Left ventricle myocardium superior (tissue), 1 donor: ENCODE measurements at regions not wholly inside any gene's neighbourhood (a gene's known extent, or its start where the extent isn't known, plus 50 kb on each side); places are given as distances from the start of the nearest gene placed in this dataset.

Source experiments
- ATAC-seq: fragments of 200-7000 bp; cut with Tn5 transposase; one replicate; pipeline ENCODE4 v1.9.1; 2020; ENCODE audit warnings: mild to moderate bottlenecking, moderate library complexity
- DNase-seq: peaks from one replicate; pipeline ENCODE4 v3.0.0-alpha.2; 2020
- intact Hi-C: fragments of 100-400 bp; cut with micrococcal nuclease; formaldehyde crosslinking; loops from one replicate; pipeline ENCODE4 v1.11.0; 2022
- donor health status: DM: no; HTN: yes; CAD: no; lungs with severe emphysema.

DNA sequence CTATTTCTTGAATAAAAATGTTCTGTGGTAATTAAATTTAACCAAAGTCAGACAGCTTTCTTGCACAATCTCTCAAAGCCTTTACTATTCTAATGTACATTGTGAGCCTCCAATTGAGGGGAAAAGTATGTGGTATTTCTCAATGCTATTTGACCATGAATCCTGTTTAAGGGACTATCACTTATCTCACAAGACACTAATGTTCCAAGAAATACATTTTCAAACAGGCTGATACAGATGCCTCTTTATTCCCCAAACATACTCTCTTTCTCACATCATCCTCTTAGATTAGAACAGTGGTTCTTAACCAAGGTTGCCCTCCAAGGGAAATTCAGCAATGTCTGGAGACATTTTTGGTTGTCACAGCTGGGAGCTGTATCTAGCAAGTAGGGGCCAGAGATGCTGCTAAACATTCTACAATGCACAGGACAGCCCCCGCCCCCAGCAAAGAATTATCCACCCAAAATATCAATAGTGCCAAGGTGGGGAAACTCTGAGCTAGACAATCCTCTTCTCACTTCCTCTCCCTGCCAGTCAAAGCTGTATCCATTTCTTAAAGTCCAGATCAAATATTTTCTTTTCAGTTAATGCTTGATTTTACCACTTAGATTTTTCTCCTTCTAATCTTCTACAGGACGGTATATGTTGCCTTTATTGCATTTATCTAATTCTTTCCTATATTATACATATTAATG is 129.2 kb upstream of the TRIM2 start:
- ATAC-seq (no peak), DNase-seq (no peak)
- intact Hi-C loops, result no loop called here

DNA sequence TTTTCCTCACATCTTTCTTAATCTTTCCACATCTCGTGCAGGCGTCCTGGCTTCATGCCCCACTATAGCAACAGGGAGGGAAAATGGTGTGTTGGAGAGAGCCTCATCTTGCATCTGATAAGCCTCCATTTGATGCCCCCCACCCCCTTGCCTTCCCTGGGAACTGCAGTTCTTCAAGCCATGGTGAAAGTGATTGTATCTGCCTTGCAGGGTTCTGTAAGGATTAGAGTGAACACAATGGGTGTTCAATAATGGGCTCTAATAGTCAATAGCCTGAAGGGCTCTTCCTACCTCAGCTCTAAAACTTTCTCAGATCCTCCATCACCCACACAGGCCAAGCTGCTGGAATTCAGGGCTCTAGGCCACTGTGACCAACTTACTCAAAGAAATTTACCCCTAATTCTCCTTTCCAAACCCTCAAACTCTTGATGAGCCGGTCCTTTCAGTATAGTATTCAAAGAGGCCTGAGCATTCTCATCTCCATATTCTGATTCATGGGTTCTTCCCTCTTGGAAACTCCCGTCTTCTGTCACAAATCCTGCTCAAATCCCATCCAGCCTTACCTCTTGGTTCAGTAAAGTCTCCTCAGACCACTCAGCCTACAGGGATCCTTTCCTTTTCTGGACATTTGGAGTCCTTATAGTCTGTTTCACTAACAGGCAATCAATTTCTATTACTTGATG is 128.3 kb upstream of the TRIM2 start:
- ATAC-seq, result no peak
- intact Hi-C loops, result no loop called here
- DNase-seq, result no peak

DNA sequence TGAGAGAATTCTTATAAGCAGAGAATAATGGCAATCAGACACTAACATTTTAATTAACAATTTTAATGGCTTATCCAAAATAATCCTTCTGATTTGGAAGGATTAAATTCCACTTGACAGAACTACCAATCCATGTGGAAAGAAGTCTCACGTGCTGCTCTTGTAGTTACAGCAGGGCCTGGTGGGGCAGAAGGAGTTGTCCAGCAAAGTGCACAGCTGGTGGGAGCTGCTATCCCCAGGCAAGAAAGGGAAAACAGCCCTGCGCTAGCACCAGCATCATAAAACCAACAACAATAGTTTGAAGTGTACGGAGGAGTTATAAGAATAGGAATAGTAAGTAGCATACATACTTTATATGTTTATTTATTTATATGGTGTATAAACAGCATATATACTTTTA is 127.4 kb upstream of the TRIM2 start:
- ATAC-seq (no peak), DNase-seq (no peak)
- intact Hi-C loops, result no loop called here

DNA sequence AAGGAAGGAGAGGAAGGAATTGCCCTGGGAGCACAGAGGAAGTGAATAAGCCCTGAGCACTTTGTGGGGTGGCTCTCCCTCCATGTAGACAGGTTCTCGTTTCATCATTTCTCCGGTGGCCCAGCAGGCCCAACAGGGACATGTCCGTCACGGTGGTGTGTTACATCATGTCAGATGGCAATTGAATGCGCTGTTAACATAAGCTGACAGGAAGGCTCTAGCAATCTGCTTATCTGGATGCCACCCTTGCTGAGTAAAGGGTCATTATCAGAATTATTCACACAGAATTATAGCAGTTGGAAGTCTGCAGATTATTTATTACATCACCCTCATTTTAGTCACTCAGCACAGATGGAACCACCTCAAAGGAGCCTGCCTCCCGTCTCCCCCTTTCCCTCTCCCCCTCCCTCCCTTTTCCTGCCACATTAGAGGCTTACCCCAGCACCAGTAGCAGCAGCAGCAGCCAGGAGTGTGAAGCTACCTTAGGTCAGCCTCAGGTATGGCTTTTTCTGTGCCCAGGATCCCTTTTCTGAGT is 124.3 kb upstream of the TRIM2 start:
- no peak for DNase-seq
- intact Hi-C loops, result no loop called here
- no peak for ATAC-seq

DNA sequence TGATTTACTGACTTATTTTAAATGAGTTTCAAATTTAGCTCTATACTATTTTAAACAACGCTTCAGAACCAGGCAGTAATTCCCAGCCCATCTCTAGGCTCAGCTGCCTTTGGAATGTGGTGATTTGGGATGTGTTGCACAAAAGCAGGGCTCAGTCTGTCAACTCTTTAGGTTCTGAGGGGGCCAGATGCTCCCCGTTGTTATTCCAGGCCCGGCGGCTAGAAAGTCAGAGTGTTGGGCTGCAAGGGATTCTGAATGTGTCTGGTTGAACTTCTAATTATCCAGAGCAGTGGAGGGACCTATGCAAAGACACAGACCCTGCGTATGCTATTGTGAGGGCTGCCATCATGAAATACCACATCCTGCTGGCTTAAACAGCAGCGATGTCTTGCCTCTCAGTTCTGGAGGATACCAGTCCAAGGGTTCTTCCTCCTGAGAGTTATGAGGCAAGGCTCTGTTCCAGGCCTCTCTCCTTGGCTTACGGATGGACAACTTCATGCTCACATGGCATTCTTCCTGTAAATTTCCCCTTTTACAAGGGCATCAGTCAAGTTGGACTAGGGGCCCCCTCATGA is 123.2 kb upstream of the TRIM2 start:
- DNase-seq (no peak), ATAC-seq (no peak)
- intact Hi-C loops, result no loop called here

DNA sequence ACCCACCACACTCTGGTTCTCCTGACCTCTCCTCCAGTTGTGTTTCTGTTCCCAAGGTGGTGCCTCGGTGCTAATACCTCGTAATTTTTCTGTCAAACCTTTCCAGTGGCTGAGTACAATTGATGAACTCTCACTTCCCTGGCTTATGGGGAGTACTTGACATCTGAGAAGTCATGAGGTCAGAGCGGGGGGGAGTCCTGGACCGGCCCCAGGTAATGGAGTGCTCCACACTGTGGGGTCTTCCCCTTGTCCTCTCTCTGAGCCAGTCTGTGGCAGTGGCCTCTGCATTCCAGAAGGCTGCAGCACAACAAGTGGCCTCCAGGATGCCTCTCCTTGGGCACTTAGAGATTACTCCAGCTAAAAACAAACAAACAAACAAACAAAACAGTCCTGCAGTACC is 122.5 kb upstream of the TRIM2 start:
- DNase-seq (no peak), ATAC-seq (no peak)
- intact Hi-C loops, result no loop called here

DNA sequence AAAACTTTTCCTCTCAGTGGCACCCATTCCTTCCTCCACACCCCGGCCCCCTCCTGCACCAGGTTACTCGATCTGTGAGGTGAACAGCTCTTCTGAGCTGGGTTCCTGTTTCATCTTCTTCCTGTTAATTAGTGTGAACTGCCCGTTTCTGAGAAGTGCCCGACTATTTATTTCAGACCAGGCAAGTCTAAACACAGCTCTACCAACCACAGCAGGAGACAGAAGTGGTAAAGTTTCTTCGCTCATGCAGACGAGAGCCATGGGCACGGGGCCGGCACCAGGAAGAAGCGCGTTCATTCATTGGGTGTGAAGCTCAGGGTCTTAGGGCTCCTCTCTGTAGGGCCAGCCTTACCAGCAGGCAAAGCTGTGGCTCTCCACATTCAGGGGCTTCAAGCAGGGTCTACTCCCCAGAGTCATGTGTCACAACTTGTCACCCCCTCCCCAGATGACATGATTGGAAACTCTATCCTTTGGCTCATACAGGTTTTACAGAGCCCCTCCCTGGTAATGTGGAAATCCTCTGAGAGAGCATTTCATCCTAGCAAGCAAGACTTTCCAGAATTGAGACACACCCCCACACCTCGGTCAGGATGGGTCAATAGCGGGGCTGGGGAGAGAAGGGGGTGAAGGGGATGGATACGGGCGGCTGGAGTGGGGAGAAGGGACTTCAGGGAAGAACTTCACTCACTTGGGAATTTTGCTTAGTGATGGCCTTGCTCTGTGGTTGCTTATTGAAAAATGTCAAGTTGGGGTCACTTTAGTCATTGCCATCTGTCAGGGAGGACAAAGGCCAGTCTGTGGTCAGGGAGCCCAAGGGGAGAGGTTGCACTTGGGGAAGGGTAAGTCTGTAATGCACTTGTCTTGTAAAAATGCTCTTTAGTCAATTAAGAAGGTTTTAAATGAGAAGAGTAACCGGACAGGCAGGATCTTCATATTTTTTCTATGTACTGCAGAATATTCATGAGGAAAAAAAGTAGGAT is 121.6 kb upstream of the TRIM2 start:
- ATAC-seq, result no peak
- intact Hi-C loops, result loop anchor here (1.0 kb wide), 1 partner anchor 46 kb away; no protein-coding TSS in a partner anchor
- no peak for DNase-seq

DNA sequence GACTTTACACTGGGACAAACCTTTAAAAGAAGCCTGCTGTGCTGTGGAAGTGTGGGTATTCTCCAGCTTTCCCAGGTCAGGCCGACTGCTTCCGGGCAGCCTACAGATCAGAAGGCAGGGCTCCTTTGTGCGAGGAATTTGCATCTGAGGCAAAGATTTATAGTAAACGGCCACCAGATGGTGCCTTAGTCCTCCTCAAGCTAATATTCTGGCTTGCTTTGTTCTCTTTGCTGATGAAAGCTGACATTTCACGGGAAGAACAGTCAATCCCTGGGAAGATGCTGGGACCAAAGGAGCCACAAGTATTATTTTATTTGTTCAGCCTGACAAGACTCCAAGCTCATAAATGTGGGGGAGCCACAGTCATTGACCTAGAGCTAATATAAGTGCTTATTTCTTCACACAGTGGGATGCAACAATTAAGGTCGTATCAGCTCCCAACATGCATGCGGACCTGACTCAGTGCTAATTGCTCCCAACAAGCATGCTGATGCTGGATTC is 120.7 kb upstream of the TRIM2 start:
- ATAC-seq (peak; percentile 85), DNase-seq (peak; percentile 35)
- intact Hi-C loops, result loop anchor here (1.0 kb wide), 1 partner anchor 45 kb away; no protein-coding TSS in a partner anchor

DNA sequence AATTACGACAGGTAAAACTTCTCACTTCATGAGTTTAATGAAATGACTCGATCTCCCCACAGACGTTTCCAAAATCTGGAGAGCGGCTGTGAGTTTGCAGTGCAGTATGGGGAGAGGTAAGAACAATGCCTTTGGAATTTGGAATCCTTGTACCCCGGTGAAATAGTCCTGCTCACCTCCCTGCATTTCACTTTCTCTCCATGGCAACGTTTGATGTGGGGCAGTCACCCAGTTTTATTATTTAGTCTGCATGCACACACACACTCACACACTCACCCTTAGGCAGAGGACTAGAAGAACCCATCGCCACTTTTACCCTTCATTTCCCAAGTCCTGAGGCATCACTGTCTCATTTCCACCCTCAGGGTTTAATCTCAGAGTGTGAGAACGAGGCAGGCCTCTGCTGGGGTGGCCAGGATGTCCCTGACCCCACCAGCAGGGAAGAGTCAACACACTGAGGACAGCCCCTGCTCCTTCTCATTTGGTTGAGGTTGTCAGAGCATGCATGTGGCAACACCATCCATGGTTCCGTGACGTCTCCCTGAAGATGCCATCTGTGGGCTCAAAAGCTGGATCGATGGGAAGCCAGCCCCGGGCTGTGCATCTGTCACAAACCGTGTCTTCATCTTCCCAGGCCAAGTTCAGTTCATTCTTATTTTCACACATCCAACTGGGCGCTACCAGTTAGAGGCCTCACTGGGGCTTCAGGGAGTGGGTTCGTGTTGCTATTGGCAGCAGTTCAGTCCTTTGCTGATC is 119.8 kb upstream of the TRIM2 start:
- DNase-seq, result no peak
- intact Hi-C loops, result no loop called here
- no peak for ATAC-seq

DNA sequence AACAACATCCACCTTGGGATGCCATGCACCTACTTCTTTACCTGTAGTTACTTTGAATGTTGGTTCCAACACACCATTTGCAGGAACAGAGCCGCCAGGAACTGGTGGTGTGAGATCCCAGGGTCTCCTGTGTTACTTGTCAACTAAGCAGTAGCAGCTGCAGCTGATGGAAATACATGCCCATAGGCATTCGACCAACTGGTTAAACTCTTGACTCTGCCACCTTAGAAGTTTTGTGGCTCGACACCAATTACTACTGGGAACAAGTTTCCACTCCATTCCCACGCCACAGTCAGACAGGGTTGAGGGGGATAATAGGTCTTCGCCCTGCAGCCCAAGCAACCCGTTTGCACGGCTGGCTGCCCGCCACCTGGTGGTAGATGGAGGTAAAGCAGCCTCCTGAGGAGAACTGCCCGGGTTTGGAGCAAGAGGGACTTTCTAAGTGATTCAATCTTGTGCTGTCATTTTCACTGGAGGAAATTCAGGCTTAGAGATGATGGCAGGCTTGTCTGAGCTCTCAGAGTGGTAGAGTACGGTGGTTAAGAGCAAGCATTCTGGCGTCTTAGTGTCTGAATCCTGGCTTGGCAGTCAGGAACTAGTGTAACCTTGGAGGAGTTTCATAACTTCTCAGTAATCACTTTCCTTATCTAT is 119.1 kb upstream of the TRIM2 start:
- intact Hi-C loops, result loop anchor here (5.0 kb wide), 1 partner anchor 238 kb away; no protein-coding TSS in a partner anchor
- DNase-seq (peak; percentile 80), ATAC-seq (peak; percentile 82)

DNA sequence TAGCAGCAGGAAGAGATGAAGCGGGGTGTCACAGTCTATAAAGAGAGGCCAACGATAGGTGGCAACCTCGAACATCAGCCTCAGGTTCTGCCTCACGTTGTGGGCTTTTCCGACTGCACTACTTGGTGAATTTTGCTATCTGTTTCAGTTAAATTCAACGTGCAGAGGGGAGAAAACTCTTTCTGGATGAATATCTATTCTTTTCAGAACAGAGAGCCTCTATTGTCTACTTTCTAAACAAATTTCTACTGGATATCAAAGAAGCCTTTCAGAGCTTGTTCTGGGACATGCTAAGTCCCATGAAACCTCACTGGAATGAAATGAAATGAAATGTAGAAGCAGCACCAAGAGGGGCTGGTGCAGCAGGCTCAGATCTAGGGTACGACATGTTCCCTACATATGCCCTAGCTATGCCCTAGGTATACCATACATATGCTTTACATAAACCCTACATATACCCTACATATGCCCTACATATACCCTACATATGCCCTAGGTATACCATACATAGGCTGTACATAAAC is 116.5 kb upstream of the TRIM2 start:
- intact Hi-C loops, result loop anchor here (5.0 kb wide), 1 partner anchor 240 kb away; no protein-coding TSS in a partner anchor

DNA sequence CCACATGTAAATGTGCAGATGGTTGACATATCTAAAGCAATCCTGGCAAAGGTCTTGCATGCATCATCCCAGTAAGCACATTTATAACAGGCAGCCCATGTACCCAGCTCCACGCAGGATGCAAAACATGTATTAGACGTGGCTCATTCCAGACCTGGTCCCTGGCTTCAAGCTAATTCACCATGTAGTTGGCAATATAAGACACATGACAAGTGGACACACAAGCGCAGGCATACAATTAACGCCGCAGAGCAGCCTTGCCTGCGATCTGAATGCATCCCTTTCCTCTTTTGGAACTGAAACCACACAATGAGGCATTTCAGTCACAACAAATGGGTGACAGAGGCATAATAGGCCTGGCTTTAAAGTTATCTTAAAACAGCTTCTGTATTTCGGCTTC is 114.5 kb upstream of the TRIM2 start:
- ATAC-seq (no peak), DNase-seq (no peak)
- intact Hi-C loops, result loop anchor here (5.0 kb wide), 1 partner anchor 242 kb away; no protein-coding TSS in a partner anchor

More for the DNA sequence above, 116.5 kb upstream of the TRIM2 start:
- DNase-seq, result no peak
- no peak for ATAC-seq

DNA sequence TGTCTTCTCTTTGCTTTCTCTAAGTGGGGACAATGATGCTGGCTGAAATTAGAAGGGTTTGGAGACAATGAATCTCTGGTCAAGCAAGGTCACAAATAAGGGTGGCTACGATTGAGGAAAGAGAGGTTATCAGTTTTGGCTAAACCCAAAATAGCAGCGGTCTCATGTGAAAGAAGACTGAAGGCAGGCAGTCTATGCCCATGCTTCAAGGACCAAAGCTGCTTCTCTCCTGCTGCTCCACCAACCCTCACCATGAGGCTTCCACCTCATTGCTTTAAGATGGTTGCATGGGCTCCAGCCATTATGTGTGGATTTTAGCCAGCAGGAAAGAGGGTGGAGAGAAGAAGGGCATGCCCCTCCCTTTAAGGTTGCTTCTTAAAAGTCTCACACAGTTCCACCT is 114.1 kb upstream of the TRIM2 start:
- intact Hi-C loops, result no loop called here
- ATAC-seq, result no peak

DNA sequence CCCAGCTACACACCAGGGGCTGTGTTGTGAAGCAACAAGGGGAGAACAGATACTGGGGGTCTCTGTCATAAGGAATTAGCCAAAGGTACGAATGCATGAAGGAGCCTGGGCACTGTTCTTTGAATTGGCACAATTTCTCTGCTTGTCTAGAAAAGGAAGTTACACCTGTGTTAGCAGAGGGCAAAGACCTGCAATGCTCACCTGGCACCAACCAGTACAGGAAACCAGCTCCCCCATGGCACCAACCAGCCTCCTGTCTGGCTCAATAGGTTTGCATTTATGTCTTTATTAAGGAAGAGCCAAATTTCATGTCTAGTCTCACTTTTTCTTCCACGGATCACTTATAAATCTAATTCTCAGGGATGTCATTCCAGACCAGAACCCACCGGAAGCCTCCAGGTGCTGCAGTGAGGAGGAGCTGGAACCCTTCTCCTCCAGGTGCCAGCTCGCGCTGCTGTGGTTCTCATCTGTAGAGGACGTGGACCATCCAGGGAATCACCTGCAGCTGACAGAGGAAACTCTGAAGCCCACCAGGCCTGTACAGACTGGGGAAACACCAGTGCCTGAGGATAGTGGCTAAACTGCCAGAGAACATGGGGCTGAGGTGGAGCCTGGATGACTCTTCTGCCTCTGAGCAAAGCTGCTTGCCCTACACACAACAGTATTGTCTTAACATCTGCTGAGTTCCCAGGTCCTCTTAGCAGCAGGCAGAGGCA is 113.4 kb upstream of the TRIM2 start:
- intact Hi-C loops, result no loop called here
- DNase-seq (no peak), ATAC-seq (no peak)

More for the DNA sequence above, 114.1 kb upstream of the TRIM2 start:
- DNase-seq, result no peak

DNA sequence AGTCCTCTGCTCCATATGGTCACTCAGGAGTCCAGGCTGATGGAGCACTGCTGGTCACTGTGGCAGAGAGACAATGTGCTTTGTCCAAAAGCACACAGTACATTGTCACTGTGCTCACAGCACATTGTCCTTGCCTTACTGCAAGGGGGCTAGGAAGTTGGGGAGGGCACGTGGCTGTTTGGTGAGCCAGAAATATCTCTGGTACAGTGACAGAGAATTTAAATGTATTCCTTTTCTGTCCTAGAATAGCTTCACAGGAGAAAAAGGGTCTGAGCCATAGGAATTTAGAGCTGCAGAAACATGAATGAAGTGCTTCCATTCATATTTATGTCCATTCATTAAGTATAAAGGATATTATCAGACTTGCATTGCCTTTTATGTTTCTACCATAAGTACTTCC is 110.8 kb upstream of the TRIM2 start:
- intact Hi-C loops, result no loop called here
- ATAC-seq (no peak), DNase-seq (no peak)

DNA sequence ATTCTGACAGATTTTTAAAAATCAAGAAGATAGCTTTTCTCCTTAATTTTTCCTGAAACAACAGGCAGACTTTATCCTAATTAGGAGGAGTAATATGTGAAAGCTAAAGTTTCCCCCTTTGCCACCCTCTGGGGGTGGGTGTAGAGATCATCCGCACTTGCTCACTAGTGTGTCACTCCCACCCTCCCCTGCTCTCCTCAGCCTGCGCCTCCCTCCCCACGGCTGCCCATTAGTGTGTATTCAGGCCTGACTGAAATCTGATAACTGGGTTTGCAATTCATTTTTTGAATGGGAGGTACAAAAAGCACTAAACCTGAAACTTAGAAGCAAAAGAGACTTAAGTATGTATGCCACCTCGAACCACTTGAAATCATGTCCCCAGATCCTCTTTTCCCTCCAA is 110.4 kb upstream of the TRIM2 start:
- no peak for DNase-seq
- intact Hi-C loops, result no loop called here

DNA sequence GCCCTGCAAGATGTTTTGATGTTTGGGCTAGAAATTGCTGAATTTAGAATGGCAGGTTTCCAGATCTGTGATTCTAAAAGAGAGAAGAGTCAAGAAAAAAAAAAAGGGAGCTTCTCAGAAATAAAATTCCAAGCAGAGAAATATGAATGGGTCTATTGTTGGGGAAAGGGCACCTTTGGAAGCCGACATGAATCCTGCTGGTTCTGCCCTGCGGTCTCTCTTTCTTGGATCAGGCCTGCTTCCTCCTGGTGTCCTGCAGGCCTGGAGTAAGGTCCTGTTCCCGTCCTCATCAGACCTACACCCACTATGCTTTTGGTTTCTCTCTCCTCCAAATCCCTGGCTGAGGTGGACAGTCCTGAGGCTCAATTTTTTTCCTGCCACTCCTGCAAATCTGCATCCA is 109.8 kb upstream of the TRIM2 start:
- no peak for ATAC-seq

More for the DNA sequence above, 110.4 kb upstream of the TRIM2 start:
- no peak for ATAC-seq

More for the DNA sequence above, 109.8 kb upstream of the TRIM2 start:
- intact Hi-C loops, result no loop called here
- no peak for DNase-seq
